SK-N-MC (cell line): ENCODE measurements at regions not wholly inside any gene's neighbourhood (a gene's known extent, or its start where the extent isn't known, plus 50 kb on each side); places are given as distances from the start of the nearest gene placed in this dataset.

Source experiments
- EZH2 ChIP-seq: fragments of 200-600 bp; sonication (generic); IDR thresholded peaks from one replicate; pipeline ENCODE4 v1.6.1; 2017; ENCODE audit warnings: antibody characterized with exemption
- FOXP2 ChIP-seq: optimal IDR thresholded peaks from 2 replicates; pipeline ENCODE3; 2011; ENCODE audit warnings: mild to moderate bottlenecking, moderate library complexity; ENCODE audit not compliant: insufficient read depth; ENCODE audit errors: extremely low read length, control extremely low read depth
- POLR2AphosphoS5 ChIP-seq: IDR thresholded peaks from 2 replicates; pipeline ENCODE4 v1.6.1; 2012; ENCODE audit warnings: mild to moderate bottlenecking, low read depth, low read length, borderline replicate concordance

GRCh38 chr14:66088656-66089055, 397.5 kb upstream of the CCDC196 start:
- TF ChIP-seq POLR2AphosphoS5, result no peak
- no peak for TF ChIP-seq EZH2
- no peak for TF ChIP-seq FOXP2
